Midbrain (tissue), 1 donor: ENCODE measurements at regions not wholly inside any gene's neighbourhood (a gene's known extent, or its start where the extent isn't known, plus 50 kb on each side); places are given as distances from the start of the nearest gene placed in this dataset.

Experiments used
- DNase-seq: peaks from one replicate; lab custom pipeline; 2025; lab: John Stamatoyannopoulos, UW

DNA sequence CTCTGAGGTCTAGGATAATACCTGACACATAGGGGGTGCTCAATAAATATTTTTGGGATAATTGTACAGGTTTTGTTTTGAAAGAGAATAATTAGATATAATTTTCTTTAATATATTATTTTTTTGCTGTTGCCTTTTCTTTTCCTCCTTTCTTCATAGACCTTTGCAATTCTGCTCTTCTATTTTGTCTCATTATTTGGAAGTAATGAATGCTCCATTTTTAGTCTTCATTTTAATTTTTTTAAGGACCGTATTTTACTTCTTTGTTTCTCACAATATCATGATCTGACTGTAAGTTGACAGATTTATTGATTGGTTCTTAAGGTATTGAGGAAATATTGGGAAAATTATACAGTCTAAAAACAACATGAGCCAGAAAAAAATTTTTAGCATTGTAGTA is 150.5 kb upstream of the TMC3 start:
- no peak for DNase-seq

- no peak for DNase-seq
Observed at GRCh38 chr15:81523867-81524266, 149.9 kb upstream of the TMC3 start.

DNA sequence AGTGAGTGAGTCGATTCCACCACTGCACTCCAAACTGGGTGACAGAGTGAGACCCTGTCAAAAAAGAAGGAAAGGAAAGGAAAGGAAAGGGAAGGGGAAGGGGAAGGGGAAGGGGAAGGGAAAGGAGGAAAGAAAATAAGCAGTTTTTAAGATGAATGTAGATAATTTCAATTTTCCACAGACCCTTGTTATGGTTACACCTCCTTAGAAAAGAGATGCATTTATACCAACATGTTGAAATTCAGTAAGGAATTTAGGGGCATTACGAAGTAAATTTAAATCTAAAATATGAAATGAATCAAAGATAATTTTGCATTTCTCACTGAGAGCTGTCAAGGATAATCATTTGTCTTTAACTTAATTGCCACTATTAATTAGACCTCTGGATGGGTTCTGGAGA is 146.5 kb upstream of the TMC3 start:
- DNase-seq: no peak

GRCh38 chr15:81516461-81516860 is 142.4 kb upstream of the TMC3 start:
- DNase-seq: no peak

DNA sequence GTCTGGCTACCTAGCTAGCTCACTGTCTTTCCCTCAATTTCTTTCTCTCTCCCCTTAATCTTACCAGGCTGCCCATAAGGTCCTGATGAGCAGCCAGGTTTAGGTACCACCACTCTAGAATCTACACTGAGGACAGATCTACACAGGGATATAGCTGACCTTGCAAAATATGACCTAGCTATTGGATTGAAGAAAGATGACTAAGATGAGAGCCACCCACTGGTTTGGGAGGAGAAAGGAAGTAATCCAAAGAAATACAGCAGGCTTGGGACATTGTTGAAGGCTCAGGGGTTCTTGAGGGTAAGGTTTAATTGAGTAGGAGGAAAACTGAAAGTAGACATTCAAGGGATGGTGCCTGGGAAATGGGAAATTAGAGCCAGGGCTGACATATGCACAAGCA is 142.0 kb upstream of the TMC3 start:
- no peak for DNase-seq

DNA sequence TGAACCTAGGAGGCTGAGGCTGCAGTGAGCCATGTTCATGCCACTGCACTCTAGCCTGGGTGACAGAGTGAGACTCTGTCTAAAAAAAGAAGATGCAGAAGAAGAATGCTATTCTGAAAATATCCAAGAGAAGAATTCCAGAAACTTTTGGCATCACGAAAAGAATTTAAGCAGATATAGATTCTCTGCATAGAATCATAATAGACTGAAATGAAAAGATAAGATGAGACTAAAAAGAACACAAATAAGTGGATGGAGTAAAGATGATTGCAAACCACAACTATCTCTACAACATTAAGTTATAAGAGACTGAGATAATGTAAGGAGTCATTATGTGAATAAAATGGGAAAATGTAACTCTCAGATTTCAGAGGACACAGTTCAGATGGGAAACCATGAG is 140.7 kb upstream of the TMC3 start:
- no peak for DNase-seq

DNA sequence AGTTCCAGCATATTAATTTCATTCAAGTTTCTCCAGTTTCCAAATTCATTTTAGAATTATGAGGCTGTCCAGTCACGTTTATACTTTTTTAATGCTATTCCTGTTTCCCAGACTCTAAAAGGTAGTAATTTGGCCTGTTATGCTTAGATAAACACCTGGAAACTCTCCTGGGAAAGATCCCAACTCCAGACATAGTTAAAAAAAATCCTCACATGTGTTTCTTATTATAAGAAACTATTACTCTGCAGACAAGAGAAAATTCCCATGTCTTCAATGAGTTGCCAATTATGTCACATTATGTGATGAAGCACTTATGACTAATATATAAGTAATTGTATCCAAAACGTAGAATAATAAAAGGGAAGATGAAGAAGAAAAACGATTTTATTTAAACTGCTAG is 137.1 kb upstream of the TMC3 start:
- no peak for DNase-seq

- DNase-seq: no peak
Observed at GRCh38 chr15:81507831-81508230, 133.8 kb upstream of the TMC3 start.

GRCh38 chr15:81506936-81507335 is 132.9 kb upstream of the TMC3 start:
- no peak for DNase-seq

- no peak for DNase-seq
Observed at GRCh38 chr15:81506071-81506470, 132.1 kb upstream of the TMC3 start.

- no peak for DNase-seq
Observed at GRCh38 chr15:81504170-81504905, 130.3 kb upstream of the TMC3 start.

- no peak for DNase-seq
Observed at GRCh38 chr15:81502439-81502838, 128.4 kb upstream of the TMC3 start.

DNA sequence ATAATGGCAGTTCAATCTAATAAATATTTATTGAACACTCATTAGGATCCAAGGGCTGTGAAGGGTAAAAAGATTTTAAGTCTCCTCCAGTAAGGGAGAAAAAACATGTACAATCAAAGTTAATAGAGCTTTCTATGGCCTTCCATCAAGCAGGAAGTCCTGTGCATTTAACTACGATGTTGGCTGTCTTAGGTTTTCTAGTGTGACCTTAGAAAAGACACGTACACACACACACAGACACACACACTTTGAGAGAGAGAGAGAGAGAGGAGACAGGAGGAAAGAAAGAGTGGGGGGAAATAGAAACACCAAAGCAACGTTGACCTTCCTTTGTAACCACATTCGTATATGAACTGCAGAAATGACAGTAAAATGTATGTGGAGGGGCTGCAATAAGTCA is 126.1 kb upstream of the TMC3 start:
- no peak for DNase-seq

GRCh38 chr15:81498294-81498693 is 124.3 kb upstream of the TMC3 start:
- no peak for DNase-seq

DNA sequence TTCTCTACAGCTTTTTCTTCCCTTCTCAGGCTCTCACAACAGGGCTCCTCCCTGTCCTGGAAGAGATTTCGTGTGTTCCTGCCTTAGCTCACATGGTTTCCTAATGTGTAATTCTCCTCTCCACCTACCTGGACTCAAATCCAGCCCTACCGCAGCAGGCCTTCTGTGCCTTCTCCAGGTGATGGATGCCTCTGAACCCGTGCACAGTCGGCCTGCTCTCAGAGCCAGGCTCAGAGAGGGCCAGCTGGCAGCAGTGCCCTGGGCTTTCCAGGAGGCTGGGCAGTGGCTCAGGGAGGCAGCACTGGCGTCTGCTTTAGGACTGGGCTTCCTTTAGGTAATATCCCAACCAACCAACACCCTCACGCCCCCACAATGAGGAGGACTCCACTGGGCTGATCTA is 123.2 kb upstream of the TMC3 start:
- DNase-seq: no peak

DNA sequence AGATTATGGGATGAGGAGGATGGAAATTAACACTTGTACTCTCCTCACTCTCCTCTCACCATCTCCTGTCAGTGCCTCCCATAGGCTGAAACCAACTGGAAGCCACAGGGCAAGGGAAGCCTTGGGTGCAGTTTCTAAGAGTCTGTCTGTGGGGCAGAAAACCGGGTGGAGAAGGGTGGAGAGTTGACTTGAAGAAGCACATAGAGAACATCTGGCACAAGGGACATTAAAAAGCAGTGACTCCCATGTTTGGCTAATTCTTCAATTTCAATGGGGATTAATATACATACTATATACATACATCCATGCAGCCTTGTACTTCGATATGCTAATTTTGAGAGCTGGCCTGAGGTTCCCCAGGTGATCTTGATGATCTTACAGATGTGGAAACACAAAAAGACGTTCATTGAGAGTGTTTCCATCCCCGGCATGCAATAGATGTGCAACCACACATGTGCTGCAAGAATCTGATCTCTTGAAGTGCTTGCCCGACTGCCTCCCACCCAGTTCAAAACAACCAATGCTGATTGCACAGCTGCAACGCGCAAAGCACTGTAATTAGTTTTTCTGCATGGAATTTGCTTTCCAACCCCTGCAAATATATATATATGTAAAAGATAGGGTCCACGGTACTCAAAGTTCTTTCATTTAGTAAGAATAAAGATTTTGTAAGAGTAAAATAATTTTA is 121.9 kb upstream of the TMC3 start:
- no peak for DNase-seq

- no peak for DNase-seq
Observed at GRCh38 chr15:81492969-81493645, 119.1 kb upstream of the TMC3 start.

DNA sequence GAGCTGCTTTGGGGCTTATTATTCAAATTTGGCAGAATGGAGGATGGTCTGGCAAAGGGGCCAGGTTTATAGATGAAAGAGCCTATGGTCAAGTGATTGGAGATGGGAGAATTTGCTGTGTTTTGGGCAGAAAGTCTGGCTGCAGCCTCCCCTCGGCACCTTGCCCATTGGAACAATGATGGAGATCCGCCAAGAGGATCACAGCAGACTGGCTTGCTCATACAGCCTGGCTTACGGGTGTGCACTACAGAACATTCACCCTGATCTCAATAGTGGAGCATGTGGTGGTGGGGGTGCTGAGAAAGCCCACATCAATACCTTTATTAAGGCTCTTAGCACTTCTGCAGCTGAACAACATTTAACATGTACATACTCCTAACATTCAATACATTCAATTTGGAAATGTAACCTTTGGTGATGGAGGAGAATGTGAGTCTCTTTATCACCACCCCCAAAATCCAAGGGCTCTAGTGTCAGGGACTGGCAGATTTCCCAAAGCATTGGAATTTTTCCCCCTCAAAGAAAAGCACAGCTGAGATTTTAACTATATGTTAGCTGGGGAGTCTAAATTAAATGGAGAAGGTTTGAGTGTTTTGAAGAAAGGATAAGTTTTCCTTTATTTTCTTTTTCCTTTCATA is 118.4 kb upstream of the TMC3 start:
- DNase-seq: peak; percentile 44

DNA sequence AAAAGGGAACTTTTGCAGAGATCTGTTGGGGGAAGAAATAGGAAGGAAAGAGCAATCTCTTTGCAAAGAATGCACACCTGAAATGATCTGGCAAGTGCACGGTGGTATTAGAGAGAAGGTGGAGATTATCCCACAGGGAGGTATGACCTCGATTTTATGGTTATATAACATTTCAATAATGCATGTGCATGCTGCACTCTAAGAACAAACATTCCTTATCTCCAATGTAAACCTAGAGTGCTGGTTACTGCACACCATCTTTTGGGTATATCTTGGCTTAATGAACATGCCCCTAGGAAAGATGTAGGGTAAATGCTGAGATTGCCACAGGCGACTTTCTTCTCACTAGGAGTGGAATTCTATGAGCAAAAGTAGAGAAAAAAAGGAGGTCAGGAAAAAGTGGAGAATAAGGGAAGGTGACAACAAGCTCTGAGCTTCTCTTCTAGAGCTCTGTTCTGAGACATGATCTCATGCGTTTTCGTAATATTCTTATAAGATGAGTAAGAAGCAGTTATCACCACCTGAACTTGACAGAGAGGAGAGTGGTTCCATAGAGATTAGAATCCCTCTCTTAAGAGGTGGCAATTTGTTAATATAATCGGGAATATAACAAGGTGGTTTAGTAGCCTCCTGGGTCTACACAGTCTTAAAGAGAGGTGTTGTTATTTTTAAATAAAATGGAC is 117.5 kb upstream of the TMC3 start:
- no peak for DNase-seq

GRCh38 chr15:81485806-81486205 is 111.8 kb upstream of the TMC3 start:
- DNase-seq: no peak

DNA sequence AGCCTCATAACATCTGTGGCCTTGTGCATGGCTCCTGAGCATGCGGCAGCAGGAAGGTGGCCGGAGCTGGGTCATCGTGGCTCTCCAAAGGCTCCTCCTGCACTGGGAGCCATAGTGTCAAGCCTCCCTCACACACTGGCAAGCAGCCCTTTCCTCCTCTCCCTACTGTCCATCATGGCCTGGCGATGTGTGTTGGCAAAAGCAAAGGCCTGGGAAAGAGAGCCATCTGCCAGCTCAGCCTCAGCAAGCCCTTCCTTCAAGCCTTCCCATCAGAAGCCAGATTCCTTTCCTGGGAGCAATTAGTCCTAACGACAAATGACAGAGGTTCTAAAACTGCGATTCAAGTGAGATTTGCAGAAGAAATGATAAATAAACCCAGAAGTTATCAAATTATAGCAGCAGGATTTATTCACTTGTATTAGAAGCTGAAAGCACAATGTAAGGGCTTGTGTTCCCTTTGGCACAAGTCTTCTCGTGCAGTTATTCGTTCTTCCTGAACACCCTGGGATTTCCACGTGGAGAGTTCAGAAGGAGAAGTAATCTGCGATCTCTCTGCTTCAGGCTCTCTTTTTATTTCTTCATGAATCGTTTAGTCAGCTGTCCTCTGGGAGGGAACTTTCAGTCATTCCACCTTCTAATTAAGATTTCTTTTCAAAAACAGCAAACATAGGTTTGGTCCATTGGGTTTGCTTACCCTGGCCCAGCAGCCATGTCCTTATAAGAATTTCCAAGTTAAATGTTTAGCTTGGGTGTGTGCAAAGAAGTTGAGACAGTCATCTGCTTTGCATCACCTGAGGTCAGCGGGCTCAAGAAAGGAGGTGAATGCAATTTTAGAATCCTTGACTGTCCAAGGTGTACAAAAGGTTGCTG is 110.3 kb upstream of the TMC3 start:
- DNase-seq: no peak
